ENCODE measurements at regions not wholly inside any gene's neighbourhood (a gene's known extent, or its start where the extent isn't known, plus 50 kb on each side); places are given as distances from the start of the nearest gene placed in this dataset.

GRCh38 chr4:81881855-81882621, 410.3 kb upstream of the RASGEF1B start:
- H3K4me3 ChIP-seq (ENCODE audit: control extremely low read depth in 1 of 5, extremely low read depth in 1 of 5, insufficient read depth in 1 of 5, low read depth in 2 of 5, low read length in 4 of 5), result no peak overlapping the region
- no peak for DNase-seq
- H3K27ac ChIP-seq (ENCODE audit: low read length in 2 of 2), result no peak overlapping the region
- CTCF ChIA-PET, result interaction anchor here (0.8 kb wide), 1 partner anchor 31 kb away, joined by 5 read pairs; no protein-coding TSS in a partner anchor
- WGBS (ENCODE audit: insufficient coverage), result 91% methylated on average over 2 of the region's 3 CpGs
- ATAC-seq (ENCODE audit: low read depth), result no peak
- POLR2A ChIA-PET, result no interaction called here
- H2AFZ ChIP-seq (ENCODE audit: insufficient read depth, low read depth, low read length, poor library complexity, severe bottlenecking), result no peak overlapping the region
- intact Hi-C loops (cut with micrococcal nuclease), result no loop called here
- no peak overlapping the region for H3K4me3 Mint-ChIP-seq
- H3K4me1 ChIP-seq (ENCODE audit: control insufficient read depth in 2 of 2, insufficient read depth in 2 of 2, low read length in 2 of 2), result no peaks in the 10 kb centered on the region
- no peaks in the 10 kb centered on the region for H3K9me3 Mint-ChIP-seq (ENCODE audit: insufficient read depth)
- H3K36me3 ChIP-seq (replicated peaks in 1 of 2; ENCODE audit: control extremely low read depth in 1 of 2, control insufficient read depth in 1 of 2, extremely low read depth in 1 of 2, insufficient read depth in 2 of 2, low read length in 1 of 2), result no peaks in the 10 kb centered on the region
- no peaks in the 10 kb centered on the region for H3K79me2 ChIP-seq (ENCODE audit: control insufficient read depth, insufficient read depth, low read length)
- H3K9me3 ChIP-seq (ENCODE audit: control extremely low read depth in 1 of 3, control insufficient read depth in 2 of 3, insufficient read depth in 1 of 3, low read length in 2 of 3), result no peaks in the 10 kb centered on the region
- no peak overlapping the region for H3K9ac ChIP-seq (ENCODE audit: low read length)
- H4K20me1 ChIP-seq (ENCODE audit: control insufficient read depth, insufficient read depth, low read length, poor library complexity, severe bottlenecking), result no peaks in the 10 kb centered on the region
- no peaks in the 10 kb centered on the region for H3K4me1 Mint-ChIP-seq
- no peak overlapping the region for H3K27ac Mint-ChIP-seq
- H3K27me3 Mint-ChIP-seq, result peaks cover 29% of the 10 kb centered on the region
- H3K4me2 ChIP-seq (replicated peaks; ENCODE audit: low read depth, low read length, poor library complexity, severe bottlenecking), result no peak overlapping the region
- H3K27me3 ChIP-seq (replicated peaks in 1 of 4; ENCODE audit: control extremely low read depth in 1 of 4, control insufficient read depth in 3 of 4, insufficient read depth in 4 of 4, low read length in 3 of 4), result peaks cover 0 to 10% (median 1%) of the 10 kb centered on the region in 4 experiments
- TF ChIP-seq CTCF (IDR thresholded peaks at IDR 0.05) (no peak), EZH2 (IDR thresholded peaks at IDR 0.05; ENCODE audit: borderline replicate concordance, insufficient read depth, low read depth, low read length, poor library complexity, severe bottlenecking) (no peak)

- H4K20me1 ChIP-seq (ENCODE audit: control insufficient read depth, insufficient read depth, low read length, poor library complexity, severe bottlenecking), result no peaks in the 10 kb centered on the region
- intact Hi-C loops (cut with micrococcal nuclease), result no loop called here
- TF ChIP-seq CTCF (IDR thresholded peaks at IDR 0.05), result no peak
- no peak for TF ChIP-seq EZH2 (IDR thresholded peaks at IDR 0.05; ENCODE audit: borderline replicate concordance, insufficient read depth, low read depth, low read length, poor library complexity, severe bottlenecking)
- H3K4me1 Mint-ChIP-seq, result no peaks in the 10 kb centered on the region
- H3K4me3 ChIP-seq (ENCODE audit: control extremely low read depth in 1 of 5, extremely low read depth in 1 of 5, insufficient read depth in 1 of 5, low read depth in 2 of 5, low read length in 4 of 5), result no peak overlapping the region
- peaks cover 0 to 8% (median 5%) of the 10 kb centered on the region in 3 donors for H3K9me3 ChIP-seq (ENCODE audit: control extremely low read depth in 1 of 3, control insufficient read depth in 2 of 3, insufficient read depth in 1 of 3, low read length in 2 of 3)
- no peak overlapping the region for H3K4me3 Mint-ChIP-seq
- H3K27ac Mint-ChIP-seq, result no peak overlapping the region
- no peaks in the 10 kb centered on the region for H3K79me2 ChIP-seq (ENCODE audit: control insufficient read depth, insufficient read depth, low read length)
- DNase-seq (no peak), ATAC-seq (ENCODE audit: low read depth) (no peak)
- H3K4me2 ChIP-seq (replicated peaks; ENCODE audit: low read depth, low read length, poor library complexity, severe bottlenecking), result no peak overlapping the region
- no CpG with 5 or more reads among the region's 3 CpGs for WGBS (ENCODE audit: insufficient coverage)
- H3K9me3 Mint-ChIP-seq (ENCODE audit: insufficient read depth), result no peaks in the 10 kb centered on the region
- POLR2A ChIA-PET, result no interaction called here
- H2AFZ ChIP-seq (ENCODE audit: insufficient read depth, low read depth, low read length, poor library complexity, severe bottlenecking), result no peak overlapping the region
- no peak overlapping the region for H3K9ac ChIP-seq (ENCODE audit: low read length)
- peaks cover 6% of the 10 kb centered on the region for H3K27me3 Mint-ChIP-seq
- H3K27ac ChIP-seq (ENCODE audit: low read length in 2 of 2), result no peak overlapping the region
- H3K36me3 ChIP-seq (replicated peaks in 1 of 2; ENCODE audit: control extremely low read depth in 1 of 2, control insufficient read depth in 1 of 2, extremely low read depth in 1 of 2, insufficient read depth in 2 of 2, low read length in 1 of 2), result no peaks in the 10 kb centered on the region
- H3K4me1 ChIP-seq (ENCODE audit: control insufficient read depth in 2 of 2, insufficient read depth in 2 of 2, low read length in 2 of 2), result no peaks in the 10 kb centered on the region
- H3K27me3 ChIP-seq (replicated peaks in 1 of 4; ENCODE audit: control extremely low read depth in 1 of 4, control insufficient read depth in 3 of 4, insufficient read depth in 4 of 4, low read length in 3 of 4), result peaks cover 0 to 3% (median 0%) of the 10 kb centered on the region in 4 experiments
- CTCF ChIA-PET, result no interaction called here
These were observed 404.4 kb upstream of the RASGEF1B start for GRCh38 chr4:81876106-81876505.
